ENCODE measurements at regions not wholly inside any gene's neighbourhood (a gene's known extent, or its start where the extent isn't known, plus 50 kb on each side); places are given as distances from the start of the nearest gene placed in this dataset.

- no peak for DNase-seq
Observed at GRCh38 chr14:101110729-101111619, 207.5 kb upstream of the RTL1 start.

- DNase-seq = no peak
Observed at GRCh38 chr14:101111620-101112290, 208.2 kb upstream of the RTL1 start.

DNA sequence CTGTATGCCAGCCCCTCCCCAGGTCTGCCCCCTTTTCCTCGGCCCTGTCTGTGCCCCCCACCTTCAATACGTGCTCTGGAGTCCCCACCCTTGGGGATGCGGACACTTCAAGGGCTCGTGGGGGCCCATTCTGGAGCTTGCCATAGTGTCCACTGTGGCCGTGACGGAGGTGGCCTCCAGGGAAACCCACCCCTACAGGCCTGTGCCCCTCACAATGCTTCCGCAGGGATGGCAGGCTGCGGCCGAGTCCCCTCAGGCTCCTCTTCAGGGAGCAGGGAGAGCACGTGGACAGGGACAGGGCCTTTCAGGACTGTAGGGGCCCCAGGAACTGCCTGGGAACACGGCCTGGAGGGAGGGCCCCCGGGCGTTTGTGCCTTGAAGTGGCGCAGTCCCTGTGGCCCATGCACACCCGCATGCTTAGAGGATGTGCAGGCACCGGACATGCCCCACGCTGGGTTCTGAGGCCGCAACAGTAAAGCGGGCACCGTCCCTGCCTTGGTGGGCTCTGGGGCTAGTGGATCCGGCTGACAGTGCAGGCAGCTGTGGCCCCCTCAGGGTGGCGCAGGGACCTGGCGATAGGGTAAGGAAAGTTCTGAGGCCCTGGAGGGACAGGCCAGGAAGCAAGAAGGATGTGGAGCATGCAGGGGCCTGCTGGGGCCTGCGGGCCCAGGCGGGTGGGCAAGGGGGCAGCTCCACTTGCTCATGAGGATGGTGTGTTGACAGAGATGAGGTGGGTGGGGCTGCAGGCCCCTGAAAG is 209.0 kb upstream of the RTL1 start:
- DNase-seq = no peak

DNA sequence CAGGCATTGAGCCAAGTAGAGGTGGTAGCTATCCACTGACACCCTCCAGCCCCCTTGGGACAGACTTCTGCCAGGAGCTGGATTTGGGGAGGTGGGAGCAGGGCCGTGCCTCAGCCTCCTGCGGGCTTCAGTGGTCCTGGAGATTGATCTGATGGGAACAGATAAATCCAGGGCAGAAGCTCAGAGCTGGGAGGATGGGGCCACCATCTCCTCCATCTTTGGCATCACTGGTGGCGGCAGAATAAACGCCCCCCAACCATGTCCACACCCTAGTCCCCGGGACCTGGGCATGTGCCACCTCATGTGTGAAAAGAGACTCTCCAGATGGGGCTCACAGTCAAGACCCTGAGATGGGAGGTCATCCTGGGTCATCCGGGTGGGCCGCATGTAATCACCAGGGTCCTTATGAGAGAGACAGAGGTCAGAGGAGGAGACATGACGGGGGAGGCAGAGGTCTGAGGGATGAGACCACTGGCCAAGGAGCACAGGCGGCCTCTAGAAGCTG is 209.6 kb upstream of the RTL1 start:
- DNase-seq = no peak

DNA sequence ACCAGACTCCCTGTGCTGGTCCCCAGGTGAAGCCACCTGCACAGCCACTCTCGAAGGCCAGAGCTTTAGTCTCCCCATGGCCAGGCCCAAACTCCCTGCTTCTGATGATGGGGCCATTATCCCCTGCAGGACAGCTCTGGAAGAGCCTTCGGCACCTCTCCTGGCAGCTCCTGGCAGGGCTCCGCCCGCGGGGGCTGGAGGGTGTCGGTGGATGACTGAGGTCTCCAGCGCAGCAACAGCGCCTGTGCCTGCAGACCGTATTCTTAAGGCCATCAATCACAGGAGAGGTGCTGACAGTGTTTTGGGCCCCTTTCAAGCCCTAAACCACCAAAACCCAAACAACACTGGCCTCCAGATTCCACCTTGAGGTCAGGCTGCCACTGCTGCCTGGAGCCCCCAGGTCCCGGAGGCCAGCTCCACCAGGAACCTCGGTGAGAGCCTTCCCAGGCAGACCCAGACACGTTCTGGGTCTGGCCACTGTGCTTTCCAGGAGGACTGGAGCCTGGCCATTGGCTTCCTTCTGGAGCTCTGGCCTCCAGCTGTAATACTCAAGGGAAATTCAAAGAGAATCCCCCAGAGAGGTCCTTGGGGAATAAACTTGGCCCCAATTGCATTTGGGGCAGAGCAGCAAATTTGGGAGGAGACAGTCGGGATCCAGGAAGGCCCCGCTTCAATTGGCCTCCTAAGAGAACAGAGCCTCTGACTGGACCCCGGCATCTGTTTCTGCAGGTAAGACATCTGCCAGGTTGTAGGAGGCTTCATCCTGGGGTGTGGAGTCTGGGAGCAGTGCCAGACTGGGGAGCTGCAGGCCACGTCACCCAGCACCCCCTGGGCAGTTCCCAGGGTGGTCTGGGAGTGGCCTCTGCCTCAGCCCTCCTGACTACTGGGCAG is 210.6 kb upstream of the RTL1 start:
- DNase-seq = no peak

- no peak for DNase-seq
Observed at GRCh38 chr14:101114726-101115515, 211.4 kb upstream of the RTL1 start.

GRCh38 chr14:101115652-101116051 is 212.1 kb upstream of the RTL1 start:
- DNase-seq = no peak

- DNase-seq = no peak
Observed at GRCh38 chr14:101116065-101116464, 212.5 kb upstream of the RTL1 start.

DNA sequence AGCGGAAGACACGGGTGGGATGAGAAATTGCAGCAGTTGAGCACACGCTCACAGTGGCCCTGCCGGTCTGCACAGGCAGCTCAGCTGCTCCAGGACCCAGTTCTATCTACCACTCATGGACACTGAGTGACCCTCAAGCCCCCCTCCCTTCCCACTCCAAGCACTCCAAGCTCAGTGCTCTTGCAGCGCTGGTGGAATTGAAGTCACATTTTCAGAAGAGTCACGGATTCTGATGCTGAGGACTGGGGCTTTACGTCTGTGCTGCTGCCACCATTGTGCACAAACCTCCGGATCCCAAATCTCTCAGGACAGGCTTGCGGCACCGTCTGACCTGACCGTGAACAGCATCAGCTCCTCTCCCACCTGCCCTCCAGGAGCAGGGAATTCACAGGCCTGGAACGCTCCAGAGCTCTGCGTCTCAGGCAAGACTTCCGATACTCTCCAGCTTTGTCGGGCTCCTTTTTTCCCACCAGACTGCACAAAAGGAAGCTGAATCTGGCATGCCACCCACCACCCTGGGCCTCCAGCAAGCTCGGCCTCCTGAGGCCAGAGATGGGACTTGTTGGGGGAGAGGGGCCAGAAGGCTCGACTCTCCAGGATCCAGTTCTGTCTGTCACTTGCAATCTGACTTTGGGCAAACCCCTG is 213.1 kb upstream of the RTL1 start:
- DNase-seq = no peak

- no peak for DNase-seq
Observed at GRCh38 chr14:101117543-101117942, 214.0 kb upstream of the RTL1 start.

- DNase-seq = no peak
Observed at GRCh38 chr14:101118233-101118632, 214.7 kb upstream of the RTL1 start.

GRCh38 chr14:101118746-101119591 is 215.4 kb upstream of the RTL1 start:
- no peak for DNase-seq

DNA sequence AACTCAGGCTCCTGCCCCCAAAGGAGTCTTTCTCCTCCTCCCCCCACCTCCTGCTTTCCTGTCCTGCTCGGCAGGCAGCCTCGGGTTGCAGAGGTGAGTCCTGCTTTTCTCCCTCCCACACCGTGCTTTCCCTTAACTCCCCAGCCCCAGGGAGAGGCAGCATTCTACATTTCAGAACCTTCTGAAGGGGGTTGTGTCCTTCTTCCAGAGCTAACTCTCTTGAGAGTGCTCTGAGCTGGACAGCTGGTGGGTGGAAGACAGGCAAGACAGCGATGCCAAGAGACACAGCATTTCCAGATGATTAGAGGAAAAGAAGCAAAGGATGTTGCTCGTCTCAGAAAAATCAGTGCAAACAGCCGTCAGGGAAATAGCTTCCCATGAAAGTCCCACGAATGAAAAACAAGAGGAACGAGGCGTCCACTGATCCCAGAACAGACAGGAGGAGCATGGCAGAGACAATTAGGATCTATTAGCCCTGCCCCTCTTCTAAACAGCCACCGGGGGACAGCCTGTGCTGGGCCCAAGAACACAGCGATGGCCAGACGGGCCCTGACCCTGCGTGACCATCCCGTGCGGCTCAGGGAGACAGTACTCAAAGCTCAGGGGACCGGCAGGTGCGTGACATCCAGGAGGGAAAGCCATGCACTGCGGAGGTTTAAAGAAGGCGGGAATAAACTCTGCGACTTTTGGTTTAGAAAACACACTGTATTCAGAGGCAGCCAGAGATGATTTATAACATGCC is 216.5 kb upstream of the RTL1 start:
- no peak for DNase-seq

- DNase-seq = no peak
Observed at GRCh38 chr14:101120641-101121507, 217.4 kb upstream of the RTL1 start.

GRCh38 chr14:101121508-101122139 is 218.1 kb upstream of the RTL1 start:
- DNase-seq = no peak

DNA sequence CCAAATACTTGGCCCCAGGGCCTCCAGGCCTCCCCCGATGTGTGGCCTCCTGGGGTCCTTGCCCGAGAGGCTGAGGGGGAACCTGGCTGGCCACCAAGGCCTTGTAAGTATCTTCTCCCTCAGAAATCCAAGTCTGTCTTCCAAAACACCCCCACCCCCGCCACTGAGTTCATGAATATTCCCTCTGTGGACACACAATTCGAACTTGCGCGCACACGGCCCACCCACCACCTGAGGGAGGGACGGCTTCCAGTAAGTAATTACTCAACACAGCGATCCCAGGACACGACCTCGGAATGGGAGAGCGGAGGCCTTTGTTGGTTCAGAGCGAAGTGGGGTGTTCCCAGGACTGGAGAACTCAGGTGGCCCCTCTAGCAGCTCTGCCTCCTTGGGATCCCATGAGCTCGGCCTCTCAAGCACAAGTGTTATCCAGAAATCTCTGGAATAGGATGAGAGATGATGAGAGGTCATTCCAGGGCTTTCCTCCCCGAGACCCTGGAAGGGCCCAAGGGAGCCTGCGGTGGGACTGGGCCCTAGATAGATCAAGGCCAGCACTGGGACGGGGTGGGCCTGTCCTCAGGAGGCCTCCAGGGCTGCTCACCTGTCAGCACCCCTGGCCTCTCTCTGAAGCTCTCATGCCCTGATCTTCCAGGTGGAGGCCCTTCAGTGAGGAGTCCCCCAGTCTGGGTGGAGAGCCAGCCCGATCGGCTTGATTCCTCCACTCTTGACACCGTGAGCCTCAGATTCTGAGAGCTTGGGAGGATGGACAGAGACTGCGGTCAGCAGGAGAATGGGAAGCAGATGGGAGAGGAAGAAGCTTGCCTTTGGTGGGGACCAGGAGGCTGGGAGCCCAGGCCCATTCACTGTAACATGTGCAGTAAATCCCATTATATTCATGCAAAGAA is 219.0 kb upstream of the RTL1 start:
- no peak for DNase-seq

Data from activated naive CD4-positive, alpha-beta T cell (primary cell).